ENCODE measurements at regions not wholly inside any gene's neighbourhood (a gene's known extent, or its start where the extent isn't known, plus 50 kb on each side); places are given as distances from the start of the nearest gene placed in this dataset.

DNA sequence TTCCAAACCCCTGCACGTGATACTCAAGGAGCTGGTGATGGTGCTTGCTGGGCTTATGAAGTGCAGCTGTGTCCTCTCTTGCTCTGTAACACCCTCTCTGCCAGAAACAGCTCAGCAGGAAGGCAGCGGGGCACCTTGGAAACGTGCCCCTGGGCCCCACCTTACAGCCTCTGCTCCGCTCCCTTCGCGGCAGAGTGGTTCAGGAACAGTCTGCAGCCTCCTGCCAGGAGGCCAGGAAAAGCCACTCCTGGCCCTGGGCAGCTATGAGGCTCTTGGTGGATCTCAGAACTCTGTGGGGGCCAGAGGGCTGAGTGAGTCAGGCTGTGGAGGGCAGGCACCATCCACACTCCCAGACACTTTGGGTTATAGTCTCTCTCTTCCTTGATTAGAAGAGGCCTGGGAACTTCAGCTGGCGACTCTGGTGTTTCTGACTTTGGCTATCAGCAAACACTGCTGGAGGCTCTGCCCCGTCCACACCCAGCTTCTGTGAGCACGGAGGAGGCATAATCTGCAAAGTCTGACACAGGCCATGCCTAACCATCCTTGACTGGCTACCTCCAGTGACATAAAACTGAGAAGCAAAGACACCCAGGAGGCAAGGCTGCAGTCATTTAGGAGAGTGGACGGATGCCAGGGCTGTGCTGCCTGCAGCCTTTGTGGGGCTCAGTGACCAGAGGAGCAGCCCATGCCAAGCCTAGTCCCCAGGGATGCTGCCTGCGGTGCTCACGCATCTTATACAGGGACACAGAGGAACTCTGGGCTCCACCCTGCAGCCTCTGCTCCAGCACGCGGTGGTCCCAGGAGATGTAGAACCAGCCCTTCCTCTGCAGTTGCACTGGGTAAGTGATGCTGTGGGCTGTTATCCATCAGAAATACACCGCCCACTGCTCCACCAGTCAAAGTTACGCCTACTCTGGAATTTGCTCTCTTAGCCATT is 65.3 kb downstream of the METRNL start:
- Histone ChIP-seq H3K4me3 (ENCODE audit: low read depth, low read length) (no peak overlapping the region), H3K27me3 (ENCODE audit: control insufficient read depth, insufficient read depth, low read length) (peaks cover 8% of the 10 kb centered on the region)
- no peak for DNase-seq (ENCODE audit: low read depth)

DNA sequence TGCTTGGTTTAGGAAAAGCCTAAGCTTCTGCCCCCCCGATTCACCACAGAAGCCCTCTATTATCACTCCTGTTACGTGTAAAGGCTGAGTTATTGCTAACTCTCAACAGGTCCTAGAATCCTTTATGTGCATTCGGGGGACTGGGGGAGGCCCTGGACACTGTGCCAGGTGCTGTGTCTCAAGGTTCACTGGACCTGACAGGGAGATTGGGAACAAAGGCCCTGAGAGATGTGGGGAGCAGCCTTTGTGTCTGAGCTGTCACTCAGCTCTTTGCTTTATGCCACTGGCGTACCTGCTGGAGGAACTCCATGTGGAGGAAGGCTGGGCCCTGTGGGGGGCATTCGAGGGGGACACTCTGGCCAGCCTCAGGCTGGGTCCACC is 65.9 kb downstream of the METRNL start:
- no peak for DNase-seq (ENCODE audit: low read depth)
- Histone ChIP-seq H3K4me3 (ENCODE audit: low read depth, low read length) (no peak overlapping the region), H3K27me3 (ENCODE audit: control insufficient read depth, insufficient read depth, low read length) (peaks cover 8% of the 10 kb centered on the region), H3K36me3 (ENCODE audit: control insufficient read depth, insufficient read depth, low read length) (no peaks in the 10 kb centered on the region)
- TF ChIP-seq, protein P1, sequence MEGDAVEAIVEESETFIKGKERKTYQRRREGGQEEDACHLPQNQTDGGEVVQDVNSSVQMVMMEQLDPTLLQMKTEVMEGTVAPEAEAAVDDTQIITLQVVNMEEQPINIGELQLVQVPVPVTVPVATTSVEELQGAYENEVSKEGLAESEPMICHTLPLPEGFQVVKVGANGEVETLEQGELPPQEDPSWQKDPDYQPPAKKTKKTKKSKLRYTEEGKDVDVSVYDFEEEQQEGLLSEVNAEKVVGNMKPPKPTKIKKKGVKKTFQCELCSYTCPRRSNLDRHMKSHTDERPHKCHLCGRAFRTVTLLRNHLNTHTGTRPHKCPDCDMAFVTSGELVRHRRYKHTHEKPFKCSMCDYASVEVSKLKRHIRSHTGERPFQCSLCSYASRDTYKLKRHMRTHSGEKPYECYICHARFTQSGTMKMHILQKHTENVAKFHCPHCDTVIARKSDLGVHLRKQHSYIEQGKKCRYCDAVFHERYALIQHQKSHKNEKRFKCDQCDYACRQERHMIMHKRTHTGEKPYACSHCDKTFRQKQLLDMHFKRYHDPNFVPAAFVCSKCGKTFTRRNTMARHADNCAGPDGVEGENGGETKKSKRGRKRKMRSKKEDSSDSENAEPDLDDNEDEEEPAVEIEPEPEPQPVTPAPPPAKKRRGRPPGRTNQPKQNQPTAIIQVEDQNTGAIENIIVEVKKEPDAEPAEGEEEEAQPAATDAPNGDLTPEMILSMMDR (IDR thresholded peaks at IDR 0.05; ENCODE audit: insufficient read depth, low read length, poor library complexity, severe bottlenecking), result no peak

More for the DNA sequence above, 65.3 kb downstream of the METRNL start:
- H3K36me3 ChIP-seq (ENCODE audit: control insufficient read depth, insufficient read depth, low read length), result no peaks in the 10 kb centered on the region
- TF ChIP-seq, protein P1 (IDR thresholded peaks at IDR 0.05; ENCODE audit: insufficient read depth, low read length, poor library complexity, severe bottlenecking), result no peak

DNA sequence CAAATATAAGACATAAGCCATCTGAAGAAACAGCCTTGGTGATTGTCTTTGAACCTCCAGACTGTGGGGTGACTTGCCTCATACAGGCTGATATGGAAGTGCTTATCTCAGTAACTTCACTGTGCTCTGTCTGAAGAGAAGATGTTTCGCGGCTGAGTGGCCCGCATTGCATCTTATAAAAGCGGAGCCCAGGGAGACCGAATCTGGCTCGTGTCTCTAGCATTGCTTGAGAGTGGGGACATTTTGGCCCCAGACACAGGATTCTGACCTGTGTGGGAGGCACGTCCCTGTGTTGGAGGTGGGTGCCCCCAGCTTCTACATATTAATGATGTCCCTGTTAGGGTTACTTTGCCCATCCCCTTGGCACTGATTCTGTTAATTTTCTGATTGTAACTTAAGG is 66.4 kb downstream of the METRNL start:
- DNase-seq (ENCODE audit: low read depth), result no peak
- H3K36me3 ChIP-seq (ENCODE audit: control insufficient read depth, insufficient read depth, low read length), result no peaks in the 10 kb centered on the region
- TF ChIP-seq, protein P1 (IDR thresholded peaks at IDR 0.05; ENCODE audit: insufficient read depth, low read length, poor library complexity, severe bottlenecking), result no peak
- H3K4me3 ChIP-seq (ENCODE audit: low read depth, low read length), result no peak overlapping the region
- peaks cover 8% of the 10 kb centered on the region for H3K27me3 ChIP-seq (ENCODE audit: control insufficient read depth, insufficient read depth, low read length)

DNA sequence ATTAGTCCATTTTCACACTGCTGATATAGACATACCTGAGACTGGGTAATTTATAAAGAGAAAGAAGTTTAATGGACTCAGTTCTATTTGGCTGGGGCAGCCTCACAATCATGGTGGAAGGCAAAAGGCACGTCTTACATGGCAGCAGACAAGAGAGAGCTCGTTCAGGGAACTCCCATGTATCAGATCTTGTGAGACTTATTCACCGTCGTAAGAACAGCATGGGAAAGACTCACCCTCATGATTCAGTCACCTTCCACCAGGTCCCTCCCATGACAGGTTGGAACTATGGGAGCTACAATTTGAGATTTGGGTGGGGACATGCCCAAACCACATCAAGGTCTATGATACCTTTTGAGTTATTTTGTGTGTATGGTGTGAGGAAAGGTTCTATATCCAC is 66.9 kb downstream of the METRNL start:
- Histone ChIP-seq H3K27me3 (ENCODE audit: control insufficient read depth, insufficient read depth, low read length) (peaks cover 8% of the 10 kb centered on the region), H3K36me3 (ENCODE audit: control insufficient read depth, insufficient read depth, low read length) (no peaks in the 10 kb centered on the region), H3K4me3 (ENCODE audit: low read depth, low read length) (no peak overlapping the region)
- TF ChIP-seq, protein P1 (IDR thresholded peaks at IDR 0.05; ENCODE audit: insufficient read depth, low read length, poor library complexity, severe bottlenecking), result no peak
- DNase-seq (ENCODE audit: low read depth), result no peak

DNA sequence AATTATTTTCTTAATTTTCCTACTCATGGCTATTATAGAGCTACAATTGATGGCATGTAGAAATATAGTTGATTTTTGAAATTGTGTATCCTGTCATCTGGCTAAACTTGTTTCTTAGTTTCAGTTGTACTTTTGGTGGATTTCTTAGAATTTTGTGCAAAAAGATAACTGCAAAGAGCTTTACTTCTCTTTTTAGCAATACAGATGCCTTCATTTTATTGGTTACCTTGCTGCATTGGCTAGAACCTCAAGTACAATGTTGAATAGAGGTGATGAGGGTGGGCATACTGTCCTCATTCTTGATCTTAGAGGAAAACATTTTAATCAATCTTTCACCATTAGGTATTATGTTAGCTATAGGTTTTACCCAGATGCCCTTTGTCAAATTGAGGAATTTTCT is 67.9 kb downstream of the METRNL start:
- no peaks in the 10 kb centered on the region for H3K36me3 ChIP-seq (ENCODE audit: control insufficient read depth, insufficient read depth, low read length)
- TF ChIP-seq, protein P1 (IDR thresholded peaks at IDR 0.05; ENCODE audit: insufficient read depth, low read length, poor library complexity, severe bottlenecking), result no peak
- no peak for DNase-seq (ENCODE audit: low read depth)
- no peak overlapping the region for H3K4me3 ChIP-seq (ENCODE audit: low read depth, low read length)
- peaks cover 10% of the 10 kb centered on the region for H3K27me3 ChIP-seq (ENCODE audit: control insufficient read depth, insufficient read depth, low read length)

Data from kidney epithelial cell (primary cell).